ENCODE measurements at regions not wholly inside any gene's neighbourhood (a gene's known extent, or its start where the extent isn't known, plus 50 kb on each side); places are given as distances from the start of the nearest gene placed in this dataset.

- no peaks in the 10 kb centered on the region for H3K36me3 ChIP-seq (ENCODE audit: control insufficient read depth in 2 of 2, extremely low read depth in 1 of 2, insufficient read depth in 1 of 2, low read length in 1 of 2)
- H3K27ac ChIP-seq (ENCODE audit: low read length): no peak overlapping the region
- H3K27me3 Mint-ChIP-seq: no peaks in the 10 kb centered on the region
- H3K9me3 Mint-ChIP-seq: peaks cover 9 to 19% (median 11%) of the 10 kb centered on the region in 3 donors
- H3K4me3 ChIP-seq (ENCODE audit: control insufficient read depth in 1 of 2, extremely low read depth in 1 of 2, low read length in 1 of 2): no peak overlapping the region
- no peaks in the 10 kb centered on the region for H3K4me1 Mint-ChIP-seq
- no peaks in the 10 kb centered on the region for H3K4me1 ChIP-seq (ENCODE audit: control insufficient read depth in 1 of 2, extremely low read depth in 1 of 2, insufficient read depth in 2 of 2, low read length in 2 of 2)
- DNase-seq (no peak), ATAC-seq (replicated peaks in 1 of 4) (no peak)
- H3K9me3 ChIP-seq: no peaks in the 10 kb centered on the region
- no peaks in the 10 kb centered on the region for H3K36me3 Mint-ChIP-seq
- no peak overlapping the region for H3K27ac Mint-ChIP-seq
- ChIA-PET CTCF (no interaction called here), POLR2A (no interaction called here)
- 71% methylated on average over 2 of the region's 4 CpGs for WGBS (ENCODE audit: insufficient coverage)
- H3K27me3 ChIP-seq (replicated peaks in 1 of 2; ENCODE audit: control insufficient read depth in 2 of 2, extremely low read depth in 1 of 2, insufficient read depth in 2 of 2, low read length in 1 of 2): no peaks in the 10 kb centered on the region
- no peak overlapping the region for H3K4me3 Mint-ChIP-seq
These were observed 813.3 kb upstream of the RAG2 start for GRCh38 chr11:37411289-37411688.

GRCh38 chr11:37409124-37409523 lies 811.1 kb upstream of the RAG2 start:
- Mint-ChIP-seq H3K27me3 (no peaks in the 10 kb centered on the region), H3K27ac (no peak overlapping the region), H3K4me3 (no peak overlapping the region), H3K9me3 (peaks cover 6 to 25% (median 22%) of the 10 kb centered on the region in 3 donors), H3K36me3 (no peaks in the 10 kb centered on the region), H3K4me1 (no peaks in the 10 kb centered on the region)
- Histone ChIP-seq H3K4me3 (ENCODE audit: control insufficient read depth in 1 of 2, extremely low read depth in 1 of 2, low read length in 1 of 2) (no peak overlapping the region), H3K4me1 (ENCODE audit: control insufficient read depth in 1 of 2, extremely low read depth in 1 of 2, insufficient read depth in 2 of 2, low read length in 2 of 2) (no peaks in the 10 kb centered on the region), H3K36me3 (ENCODE audit: control insufficient read depth in 2 of 2, extremely low read depth in 1 of 2, insufficient read depth in 1 of 2, low read length in 1 of 2) (no peaks in the 10 kb centered on the region), H3K9me3 (no peaks in the 10 kb centered on the region), H3K27me3 (replicated peaks in 1 of 2; ENCODE audit: control insufficient read depth in 2 of 2, extremely low read depth in 1 of 2, insufficient read depth in 2 of 2, low read length in 1 of 2) (no peaks in the 10 kb centered on the region), H3K27ac (ENCODE audit: low read length) (no peak overlapping the region)
- ChIA-PET CTCF (no interaction called here), POLR2A (no interaction called here)
- DNase-seq: no peak
- ATAC-seq (replicated peaks in 1 of 4): no peak

- H3K36me3 ChIP-seq (ENCODE audit: control insufficient read depth in 2 of 2, extremely low read depth in 1 of 2, insufficient read depth in 1 of 2, low read length in 1 of 2): no peaks in the 10 kb centered on the region
- no peaks in the 10 kb centered on the region for H3K27me3 ChIP-seq (replicated peaks in 1 of 2; ENCODE audit: control insufficient read depth in 2 of 2, extremely low read depth in 1 of 2, insufficient read depth in 2 of 2, low read length in 1 of 2)
- DNase-seq (no peak), ATAC-seq (replicated peaks in 1 of 4) (no peak)
- 40% methylated on average over 1 of the region's 2 CpGs for whole genome bisulfite sequencing (ENCODE audit: insufficient coverage)
- H3K27ac Mint-ChIP-seq: no peak overlapping the region
- H3K27ac ChIP-seq (ENCODE audit: low read length): no peak overlapping the region
- no peaks in the 10 kb centered on the region for H3K4me1 ChIP-seq (ENCODE audit: control insufficient read depth in 1 of 2, extremely low read depth in 1 of 2, insufficient read depth in 2 of 2, low read length in 2 of 2)
- no peak overlapping the region for H3K4me3 ChIP-seq (ENCODE audit: control insufficient read depth in 1 of 2, extremely low read depth in 1 of 2, low read length in 1 of 2)
- POLR2A ChIA-PET: no interaction called here
- H3K4me3 Mint-ChIP-seq: no peak overlapping the region
- no peaks in the 10 kb centered on the region for H3K27me3 Mint-ChIP-seq
- no peaks in the 10 kb centered on the region for H3K36me3 Mint-ChIP-seq
- H3K9me3 ChIP-seq: no peaks in the 10 kb centered on the region
- peaks cover 11 to 34% (median 24%) of the 10 kb centered on the region in 3 donors for H3K9me3 Mint-ChIP-seq
- no peaks in the 10 kb centered on the region for H3K4me1 Mint-ChIP-seq
- CTCF ChIA-PET: no interaction called here
These were observed 809.4 kb upstream of the RAG2 start for GRCh38 chr11:37407461-37407860.

GRCh38 chr11:37406651-37407050 lies 808.6 kb upstream of the RAG2 start:
- H3K27ac Mint-ChIP-seq: no peak overlapping the region
- WGBS (ENCODE audit: insufficient coverage): no CpG with 5 or more reads among the region's 1 CpG
- no peak overlapping the region for H3K4me3 Mint-ChIP-seq
- ChIA-PET POLR2A (no interaction called here), CTCF (no interaction called here)
- peaks cover 5 to 35% (median 30%) of the 10 kb centered on the region in 3 donors for H3K9me3 Mint-ChIP-seq
- no peak overlapping the region for H3K27ac ChIP-seq (ENCODE audit: low read length)
- H3K36me3 ChIP-seq (ENCODE audit: control insufficient read depth in 2 of 2, extremely low read depth in 1 of 2, insufficient read depth in 1 of 2, low read length in 1 of 2): no peaks in the 10 kb centered on the region
- no peaks in the 10 kb centered on the region for H3K27me3 ChIP-seq (replicated peaks in 1 of 2; ENCODE audit: control insufficient read depth in 2 of 2, extremely low read depth in 1 of 2, insufficient read depth in 2 of 2, low read length in 1 of 2)
- no peaks in the 10 kb centered on the region for H3K27me3 Mint-ChIP-seq
- no peak for DNase-seq
- no peaks in the 10 kb centered on the region for H3K4me1 ChIP-seq (ENCODE audit: control insufficient read depth in 1 of 2, extremely low read depth in 1 of 2, insufficient read depth in 2 of 2, low read length in 2 of 2)
- no peaks in the 10 kb centered on the region for H3K9me3 ChIP-seq
- ATAC-seq (replicated peaks in 1 of 4): no peak
- no peaks in the 10 kb centered on the region for H3K36me3 Mint-ChIP-seq
- H3K4me1 Mint-ChIP-seq: no peaks in the 10 kb centered on the region
- H3K4me3 ChIP-seq (ENCODE audit: control insufficient read depth in 1 of 2, extremely low read depth in 1 of 2, low read length in 1 of 2): no peak overlapping the region

GRCh38 chr11:37404231-37404630 lies 806.2 kb upstream of the RAG2 start:
- ChIA-PET POLR2A (no interaction called here), CTCF (no interaction called here)
- Mint-ChIP-seq H3K36me3 (no peaks in the 10 kb centered on the region), H3K27me3 (no peaks in the 10 kb centered on the region), H3K9me3 (peaks cover 5 to 35% (median 33%) of the 10 kb centered on the region in 3 donors), H3K4me1 (no peaks in the 10 kb centered on the region), H3K4me3 (no peak overlapping the region), H3K27ac (no peak overlapping the region)
- Histone ChIP-seq H3K36me3 (ENCODE audit: control insufficient read depth in 2 of 2, extremely low read depth in 1 of 2, insufficient read depth in 1 of 2, low read length in 1 of 2) (no peaks in the 10 kb centered on the region), H3K9me3 (no peaks in the 10 kb centered on the region), H3K4me1 (ENCODE audit: control insufficient read depth in 1 of 2, extremely low read depth in 1 of 2, insufficient read depth in 2 of 2, low read length in 2 of 2) (no peaks in the 10 kb centered on the region), H3K27me3 (replicated peaks in 1 of 2; ENCODE audit: control insufficient read depth in 2 of 2, extremely low read depth in 1 of 2, insufficient read depth in 2 of 2, low read length in 1 of 2) (no peaks in the 10 kb centered on the region), H3K27ac (ENCODE audit: low read length) (no peak overlapping the region), H3K4me3 (ENCODE audit: control insufficient read depth in 1 of 2, extremely low read depth in 1 of 2, low read length in 1 of 2) (no peak overlapping the region)
- WGBS (ENCODE audit: insufficient coverage): no CpG with 5 or more reads among the region's 2 CpGs
- DNase-seq (no peak), ATAC-seq (replicated peaks in 1 of 4) (no peak)

GRCh38 chr11:37402663-37403062 lies 804.6 kb upstream of the RAG2 start:
- Mint-ChIP-seq H3K36me3 (no peaks in the 10 kb centered on the region), H3K9me3 (peaks cover 5 to 33% (median 30%) of the 10 kb centered on the region in 3 donors), H3K27ac (no peak overlapping the region), H3K27me3 (no peaks in the 10 kb centered on the region), H3K4me3 (no peak overlapping the region), H3K4me1 (no peaks in the 10 kb centered on the region)
- no peaks in the 10 kb centered on the region for H3K4me1 ChIP-seq (ENCODE audit: control insufficient read depth in 1 of 2, extremely low read depth in 1 of 2, insufficient read depth in 2 of 2, low read length in 2 of 2)
- DNase-seq (no peak), ATAC-seq (replicated peaks in 1 of 4) (no peak)
- H3K36me3 ChIP-seq (ENCODE audit: control insufficient read depth in 2 of 2, extremely low read depth in 1 of 2, insufficient read depth in 1 of 2, low read length in 1 of 2): no peaks in the 10 kb centered on the region
- CTCF ChIA-PET: no interaction called here
- WGBS (ENCODE audit: insufficient coverage): no CpG with 5 or more reads among the region's 1 CpG
- no peak overlapping the region for H3K27ac ChIP-seq (ENCODE audit: low read length)
- no peaks in the 10 kb centered on the region for H3K27me3 ChIP-seq (replicated peaks in 1 of 2; ENCODE audit: control insufficient read depth in 2 of 2, extremely low read depth in 1 of 2, insufficient read depth in 2 of 2, low read length in 1 of 2)
- POLR2A ChIA-PET: no interaction called here
- no peaks in the 10 kb centered on the region for H3K9me3 ChIP-seq
- no peak overlapping the region for H3K4me3 ChIP-seq (ENCODE audit: control insufficient read depth in 1 of 2, extremely low read depth in 1 of 2, low read length in 1 of 2)

GRCh38 chr11:37394236-37394870 lies 796.3 kb upstream of the RAG2 start:
- Histone ChIP-seq H3K4me3 (ENCODE audit: control insufficient read depth in 1 of 2, extremely low read depth in 1 of 2, low read length in 1 of 2) (no peak overlapping the region), H3K27me3 (replicated peaks in 1 of 2; ENCODE audit: control insufficient read depth in 2 of 2, extremely low read depth in 1 of 2, insufficient read depth in 2 of 2, low read length in 1 of 2) (no peaks in the 10 kb centered on the region), H3K36me3 (ENCODE audit: control insufficient read depth in 2 of 2, extremely low read depth in 1 of 2, insufficient read depth in 1 of 2, low read length in 1 of 2) (no peaks in the 10 kb centered on the region), H3K4me1 (ENCODE audit: control insufficient read depth in 1 of 2, extremely low read depth in 1 of 2, insufficient read depth in 2 of 2, low read length in 2 of 2) (no peaks in the 10 kb centered on the region), H3K27ac (ENCODE audit: low read length) (no peak overlapping the region), H3K9me3 (peaks cover 4% of the 10 kb centered on the region)
- Mint-ChIP-seq H3K4me1 (no peaks in the 10 kb centered on the region), H3K36me3 (no peaks in the 10 kb centered on the region), H3K9me3 (peaks cover 14 to 29% (median 26%) of the 10 kb centered on the region in 3 donors), H3K27me3 (no peaks in the 10 kb centered on the region), H3K27ac (no peak overlapping the region), H3K4me3 (no peak overlapping the region)
- ChIA-PET POLR2A (no interaction called here), CTCF (no interaction called here)
- WGBS (ENCODE audit: insufficient coverage): no CpG with 5 or more reads among the region's 1 CpG
- ATAC-seq (replicated peaks in 1 of 4) (no peak), DNase-seq (no peak)

All from T-cell (primary cell).